ENCODE measurements at regions not wholly inside any gene's neighbourhood (a gene's known extent, or its start where the extent isn't known, plus 50 kb on each side); places are given as distances from the start of the nearest gene placed in this dataset.

- DNase-seq = no peak
These were observed 803.0 kb upstream of the ZNF608 start for GRCh38 chr5:125549322-125549911.

DNA sequence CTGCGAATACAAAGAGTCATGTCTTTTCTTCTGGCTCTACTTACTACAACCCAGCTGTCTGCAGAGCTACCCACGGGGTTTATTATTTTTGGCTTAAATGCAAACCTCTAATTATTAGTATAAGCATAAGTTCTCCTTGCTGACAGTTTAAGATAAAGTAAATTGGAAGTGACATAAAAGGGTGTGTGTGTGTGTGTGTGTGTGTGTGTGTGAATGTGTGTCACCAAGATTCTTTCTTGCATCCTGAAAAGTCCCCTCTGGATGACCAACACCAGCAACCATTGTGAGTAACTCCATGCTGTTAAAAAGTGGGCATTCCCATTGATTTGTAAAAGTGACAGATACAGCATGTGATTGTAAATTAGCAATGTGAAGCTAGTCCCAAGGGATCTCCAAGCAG is 803.8 kb upstream of the ZNF608 start:
- no peak for DNase-seq

DNA sequence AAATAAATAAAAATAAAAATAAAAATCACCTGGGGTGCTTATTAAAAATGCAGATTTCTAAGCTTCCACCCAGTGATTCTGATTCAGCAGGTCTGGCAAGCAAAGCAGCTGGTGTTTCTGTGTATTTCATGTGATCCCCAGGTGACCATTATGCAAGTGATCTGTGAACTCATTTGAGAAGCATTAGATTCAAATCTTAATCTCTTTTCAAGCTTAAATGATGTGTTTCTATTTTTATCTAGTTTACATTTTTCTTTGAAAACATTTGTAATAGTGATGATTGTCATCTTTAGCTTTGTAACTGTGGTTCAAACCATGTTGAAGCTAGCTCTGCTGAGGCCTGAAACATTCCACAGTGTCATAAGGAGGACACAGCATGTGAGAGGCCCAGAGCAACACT is 804.8 kb upstream of the ZNF608 start:
- DNase-seq = no peak

GRCh38 chr5:125551797-125552196 is 805.4 kb upstream of the ZNF608 start:
- no peak for DNase-seq

DNA sequence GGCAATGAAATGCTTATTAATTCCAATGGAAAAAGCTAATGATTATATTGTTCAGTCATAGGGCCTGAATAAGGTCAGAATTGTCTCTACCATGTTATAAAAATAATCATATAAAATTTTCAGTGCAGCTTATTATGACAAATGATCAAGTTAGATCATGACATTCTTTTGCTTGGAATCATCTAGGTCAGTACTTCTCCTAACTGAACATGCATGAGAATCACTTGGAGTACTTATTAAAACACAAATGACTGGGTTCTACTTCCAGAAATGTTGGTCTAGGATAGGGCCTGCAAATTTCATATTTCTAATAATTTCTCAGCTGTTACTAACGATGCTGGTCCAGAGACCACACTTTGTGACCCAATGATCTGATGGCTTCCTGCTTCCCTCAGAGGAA is 806.0 kb upstream of the ZNF608 start:
- no peak for DNase-seq

DNA sequence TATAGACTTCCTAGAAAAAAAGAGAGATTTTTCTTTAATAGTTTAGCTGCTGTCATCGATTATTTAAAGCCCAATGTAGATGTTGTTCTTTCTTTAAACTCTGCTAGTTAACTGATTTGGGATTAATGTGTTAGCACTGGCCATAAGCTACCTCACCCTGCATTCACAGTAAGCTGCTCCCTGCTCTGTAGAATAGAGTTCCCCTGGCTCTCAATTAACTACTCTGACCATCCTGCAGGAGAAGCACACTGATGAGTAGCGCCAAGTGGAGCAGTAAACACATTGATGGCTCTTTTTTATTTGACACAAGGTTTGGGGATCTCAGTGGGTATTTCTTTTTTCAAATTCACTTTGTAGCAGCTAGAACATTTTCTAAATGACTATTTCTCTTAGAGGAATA is 807.9 kb upstream of the ZNF608 start:
- DNase-seq = no peak

GRCh38 chr5:125555591-125555990 is 809.2 kb upstream of the ZNF608 start:
- no peak for DNase-seq

- DNase-seq = no peak
These were observed 811.6 kb upstream of the ZNF608 start for GRCh38 chr5:125558016-125558415.

DNA sequence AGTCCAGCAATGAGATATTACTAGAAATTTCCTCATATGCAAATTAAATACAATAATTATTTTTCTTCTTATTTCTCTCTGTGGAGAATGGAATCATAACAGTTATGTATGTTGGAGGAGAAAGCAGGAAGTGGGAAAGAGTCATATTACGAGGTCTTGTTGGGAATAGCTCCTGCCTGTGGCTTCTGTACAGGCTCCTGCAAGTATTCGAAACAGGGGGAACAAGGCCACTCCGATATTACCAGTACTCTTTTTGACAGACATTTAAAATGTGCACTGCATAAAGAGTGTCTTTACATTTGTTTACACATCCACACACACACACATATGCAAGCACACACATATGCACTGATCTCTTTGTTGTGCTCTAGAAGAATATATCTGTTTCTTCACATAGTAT is 812.0 kb upstream of the ZNF608 start:
- DNase-seq = no peak

DNA sequence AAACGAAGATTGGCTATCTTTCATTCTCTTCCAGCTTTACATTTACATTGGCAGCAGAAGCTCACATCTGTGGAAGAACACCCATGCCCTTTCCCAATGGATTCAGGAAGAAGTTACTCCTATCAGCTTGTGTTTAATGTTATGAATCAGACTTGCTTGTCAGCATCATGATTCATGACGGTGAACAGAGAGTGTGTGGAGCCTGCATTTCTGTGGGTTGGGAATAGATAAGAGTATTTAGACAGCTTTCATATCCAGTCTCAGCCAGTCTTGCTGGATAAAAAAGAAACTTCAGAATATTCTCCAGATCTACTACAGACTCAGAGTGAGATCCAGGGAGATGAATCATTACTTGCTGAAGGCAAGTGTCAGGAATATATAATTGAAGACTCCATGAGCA is 812.9 kb upstream of the ZNF608 start:
- DNase-seq = no peak

- DNase-seq = no peak
These were observed 814.2 kb upstream of the ZNF608 start for GRCh38 chr5:125560476-125561225.

DNA sequence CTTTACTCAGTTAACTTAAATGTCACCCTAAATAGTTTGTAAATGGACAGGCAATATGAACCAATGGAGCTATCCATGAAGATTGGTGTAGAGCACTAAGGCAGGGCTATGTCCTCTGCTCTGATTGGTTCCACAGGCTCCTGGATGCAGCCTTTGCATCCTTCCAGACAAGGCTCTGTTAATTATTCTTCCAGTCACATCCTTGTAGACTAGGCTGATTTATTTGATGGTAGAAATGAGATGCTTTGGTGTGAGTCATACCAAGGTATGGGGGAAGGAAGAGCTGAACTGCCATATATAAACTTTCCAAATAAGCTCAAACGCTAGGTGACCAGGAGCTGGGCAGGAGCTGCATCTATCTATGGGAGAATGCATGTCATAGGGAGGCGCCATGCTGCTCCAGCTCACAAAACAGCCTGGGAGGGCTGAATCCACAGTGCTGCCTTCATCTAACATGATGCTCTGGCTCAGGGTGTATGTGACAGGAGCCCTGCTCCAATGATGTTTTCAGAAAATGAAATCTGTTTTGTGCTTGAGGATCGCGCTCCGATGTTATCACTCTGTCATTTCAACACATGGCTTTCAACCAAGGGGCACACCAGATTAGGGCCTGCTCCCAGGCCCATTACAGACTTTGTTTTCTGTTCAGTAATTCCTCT is 818.0 kb upstream of the ZNF608 start:
- no peak for DNase-seq

DNA sequence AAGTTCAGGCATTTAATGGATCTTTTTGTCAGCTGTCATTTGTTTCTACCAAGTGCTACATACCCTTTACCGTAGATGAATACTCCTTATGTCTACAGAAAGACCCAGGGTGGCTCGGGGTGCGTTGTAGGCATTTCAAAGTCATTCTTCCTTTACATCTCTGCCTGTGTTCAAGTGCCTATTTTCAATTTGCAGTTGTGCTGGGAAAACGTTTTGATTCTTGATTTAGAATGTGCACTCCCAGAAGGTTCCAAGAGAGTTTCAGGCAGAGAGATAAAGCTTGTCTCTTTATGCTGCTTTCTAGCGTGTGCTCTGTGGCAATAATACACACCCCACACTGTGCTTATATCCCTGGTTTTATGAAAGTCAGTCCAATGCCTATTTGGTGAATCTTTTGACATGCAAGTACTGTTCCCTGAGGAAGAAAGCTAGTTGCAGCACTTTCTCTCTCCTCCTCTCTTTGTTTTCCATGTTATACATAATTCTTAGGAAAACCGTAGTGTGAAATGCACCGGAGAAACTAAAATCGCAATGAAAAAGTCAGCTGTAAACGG is 828.1 kb upstream of the ZNF608 start:
- no peak for DNase-seq

DNA sequence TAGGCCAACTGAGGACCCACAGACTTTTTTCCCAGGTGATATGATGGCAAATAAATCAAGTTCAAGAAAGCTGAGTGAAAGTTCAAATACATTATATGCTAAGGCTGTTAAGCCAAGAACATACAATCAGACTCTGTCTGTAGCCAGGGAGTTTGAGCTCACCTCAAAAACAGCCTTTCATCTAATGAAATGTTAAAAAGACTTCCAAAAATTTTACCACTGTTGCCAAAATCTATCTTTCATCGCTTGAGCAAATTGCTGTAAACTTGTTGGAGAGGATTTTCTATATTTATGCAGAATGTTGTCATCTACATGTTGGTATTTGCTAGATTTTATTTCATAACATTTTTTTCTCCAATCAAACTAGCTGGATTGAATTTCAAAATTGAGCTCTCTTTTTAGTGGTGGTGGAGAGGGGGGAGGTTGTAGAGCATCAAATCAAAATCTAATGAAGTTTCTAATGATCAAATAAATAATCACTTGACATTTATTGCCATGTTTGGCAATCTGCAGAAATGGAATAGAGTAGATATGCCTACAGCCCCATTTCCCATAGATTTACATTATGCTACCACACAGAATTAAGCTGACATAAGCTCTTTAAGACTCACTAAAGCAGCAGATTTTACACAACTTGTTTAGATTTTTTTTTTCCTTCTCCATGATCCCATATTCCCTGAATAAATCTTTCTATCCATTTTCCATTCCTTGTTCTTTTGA is 828.9 kb upstream of the ZNF608 start:
- no peak for DNase-seq

- no peak for DNase-seq
These were observed 829.6 kb upstream of the ZNF608 start for GRCh38 chr5:125575891-125576505.

- no peak for DNase-seq
These were observed 830.4 kb upstream of the ZNF608 start for GRCh38 chr5:125576822-125577221.

DNA sequence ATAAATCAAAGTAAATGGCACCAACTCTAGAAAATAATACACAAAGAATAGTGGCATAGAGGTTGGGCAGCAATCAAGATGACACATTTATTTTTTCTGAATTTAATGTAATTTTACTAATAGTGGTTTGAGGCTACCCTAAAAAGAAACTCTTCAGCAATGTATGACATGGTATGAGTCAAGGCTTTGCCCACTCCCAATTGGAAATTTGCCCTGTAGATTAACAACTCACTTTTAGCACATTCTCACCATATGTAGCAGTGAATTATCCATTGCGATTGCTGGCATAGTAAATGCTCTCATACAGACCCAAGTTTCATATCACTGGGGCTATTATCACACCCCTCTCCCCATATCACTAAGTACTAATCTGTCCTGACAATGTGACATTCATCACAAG is 832.1 kb upstream of the ZNF608 start:
- no peak for DNase-seq

DNA sequence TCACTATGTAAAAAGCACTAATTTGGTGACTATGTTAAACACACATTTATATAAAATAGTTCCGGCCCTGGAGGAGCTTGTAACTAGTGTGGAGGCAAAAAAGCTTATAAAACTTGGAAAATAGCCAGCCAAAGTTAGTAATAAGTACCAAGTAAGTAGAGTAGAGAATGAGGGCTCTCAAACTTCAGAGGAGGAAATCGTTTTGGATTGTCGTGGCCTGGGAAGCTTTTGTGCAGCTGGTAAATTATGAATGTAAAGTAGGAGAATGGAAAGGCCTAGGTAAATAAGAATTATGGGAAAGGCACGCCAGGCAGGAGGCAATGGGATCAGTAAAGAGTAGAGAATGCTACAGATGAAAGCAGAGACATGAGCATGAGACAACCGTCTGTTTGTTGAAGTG is 832.7 kb upstream of the ZNF608 start:
- DNase-seq = no peak

DNA sequence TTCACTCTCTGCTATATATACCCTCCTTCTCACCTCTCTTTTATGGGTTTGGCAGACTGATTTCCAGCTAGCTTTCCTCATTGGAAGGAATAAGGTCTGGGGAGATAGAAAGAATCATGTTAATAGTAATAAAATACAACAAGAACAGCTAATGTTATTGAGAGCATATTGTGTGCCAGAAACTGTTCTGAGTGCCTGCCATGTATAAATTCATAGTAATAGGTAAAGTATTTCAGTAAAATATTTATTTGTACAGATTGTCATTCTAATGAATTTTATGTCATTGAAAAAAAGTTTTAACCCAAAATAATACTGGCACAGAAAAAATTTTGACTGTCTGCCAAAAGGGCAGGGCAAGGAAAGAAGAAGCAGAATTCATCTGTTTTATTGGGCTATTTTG is 834.9 kb upstream of the ZNF608 start:
- no peak for DNase-seq

DNA sequence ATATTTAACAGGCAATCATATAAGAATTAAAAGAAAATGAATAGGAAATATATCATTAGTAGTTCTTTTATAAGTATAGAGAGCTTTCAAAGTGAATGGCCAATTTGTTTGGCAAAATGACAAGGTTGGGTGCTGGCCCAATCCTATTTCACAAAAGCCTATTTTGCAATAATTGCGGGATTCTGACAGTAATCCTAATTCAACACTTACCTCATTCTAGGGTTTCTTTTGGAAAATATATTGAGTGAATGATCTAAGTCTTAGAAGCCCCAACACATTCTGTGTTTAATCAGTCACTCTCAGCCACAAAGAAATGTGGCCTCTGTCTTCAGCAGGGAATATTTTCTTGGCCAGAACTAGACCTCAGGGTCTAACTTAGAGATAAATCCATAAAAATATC is 835.9 kb upstream of the ZNF608 start:
- no peak for DNase-seq

DNA sequence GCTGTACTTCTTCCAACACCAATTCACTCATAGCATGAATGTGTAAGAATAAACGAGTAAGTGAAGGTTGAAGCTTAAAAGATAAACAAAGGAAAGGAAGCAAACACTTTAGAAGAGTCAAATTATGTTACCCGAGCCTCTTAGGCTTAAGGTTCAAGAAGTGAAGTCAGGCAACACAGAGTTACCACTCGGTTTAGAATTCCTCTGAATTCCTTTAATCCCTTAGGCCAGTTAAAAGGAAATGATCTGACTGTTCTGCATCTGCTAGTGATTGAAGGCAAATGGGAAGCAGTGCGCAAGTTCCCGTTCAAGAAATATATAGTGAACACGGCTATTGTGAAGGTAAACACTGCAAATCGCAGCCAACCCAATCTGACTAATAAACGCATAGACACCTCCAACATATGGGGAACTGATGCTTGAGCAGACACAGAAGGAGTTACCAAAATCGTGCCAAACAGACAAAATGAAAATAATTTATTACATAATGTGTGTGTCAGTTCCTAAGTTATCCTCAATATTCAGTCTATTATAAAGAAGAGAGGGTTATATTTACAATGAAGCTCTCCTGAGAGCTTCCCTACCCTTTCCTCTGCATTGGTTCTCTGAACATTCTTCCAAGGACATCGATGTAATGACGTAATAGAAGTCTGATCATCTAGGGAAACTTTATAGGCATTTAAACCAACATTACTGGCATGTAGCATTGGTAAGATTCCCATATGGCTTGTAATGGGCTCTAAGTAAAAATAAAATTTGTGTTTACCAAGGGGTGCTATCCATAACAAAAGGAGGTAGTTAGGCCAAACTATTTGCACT is 837.1 kb upstream of the ZNF608 start:
- DNase-seq = no peak

GRCh38 chr5:125584140-125584520 is 837.7 kb upstream of the ZNF608 start:
- DNase-seq = no peak
